DND-41 (cell line): ENCODE measurements at regions not wholly inside any gene's neighbourhood (a gene's known extent, or its start where the extent isn't known, plus 50 kb on each side); places are given as distances from the start of the nearest gene placed in this dataset.

Experiments
- ATAC-seq: fragments of 200-7000 bp; cut with Tn5 transposase; 3 replicates; pipeline ENCODE4 v1.9.1; 2021; ENCODE audit warnings: low read depth; ENCODE audit not compliant: insufficient read depth
- DNase-seq: peaks from one replicate; pipeline ENCODE4 v3.0.0-alpha.2; 2020
- H2AFZ ChIP-seq: 2 replicates; pipeline ENCODE4 v1.6.0; 2012; ENCODE audit warnings: low read depth, low read length
- H3K27ac ChIP-seq: 2 replicates; pipeline ENCODE4 v1.5.1; 2012; ENCODE audit warnings: low read length, inconsistent platforms
- H3K27me3 ChIP-seq: fragments of 200-600 bp; sonication (generic); 2 replicates; pipeline ENCODE4 v1.6.0; 2012; ENCODE audit warnings: low read length, mild to moderate bottlenecking, inconsistent platforms; ENCODE audit not compliant: insufficient read depth, poor library complexity
- H3K36me3 ChIP-seq: 2 replicates; pipeline ENCODE4 v1.5.1; 2012; ENCODE audit warnings: low read length, inconsistent platforms; ENCODE audit not compliant: insufficient read depth
- H3K4me1 ChIP-seq: 2 replicates; pipeline ENCODE4 v1.5.1; 2012; ENCODE audit warnings: mild to moderate bottlenecking, low read length; ENCODE audit not compliant: insufficient read depth
- H3K4me2 ChIP-seq: 2 replicates; pipeline ENCODE4 v1.6.0; 2012; ENCODE audit warnings: mild to moderate bottlenecking, moderate library complexity, low read length, inconsistent platforms; ENCODE audit not compliant: insufficient read depth
- H3K4me3 ChIP-seq, 2 experiments: fragments of 200-600 bp in 1 of 2; shearing (Covaris generic) in 1 of 2; 2 replicates each; pipeline ENCODE4 v1.5.1; 2012 to 2016; ENCODE audit warnings: inconsistent platforms in 2 of 2, low read length in 2 of 2, mild to moderate bottlenecking in 2 of 2, low read depth in 1 of 2, moderate library complexity in 1 of 2
- H3K79me2 ChIP-seq: 2 replicates; pipeline ENCODE4 v1.6.0; 2012; ENCODE audit warnings: low read length, inconsistent platforms; ENCODE audit not compliant: insufficient read depth
- H3K9ac ChIP-seq: 2 replicates; pipeline ENCODE4 v1.6.0; 2012; ENCODE audit warnings: low read depth, mild to moderate bottlenecking, inconsistent platforms, low read length, moderate library complexity
- H3K9me3 ChIP-seq: 2 replicates; pipeline ENCODE4 v1.5.1; 2012; ENCODE audit warnings: low read length, moderate library complexity, mild to moderate bottlenecking, inconsistent platforms; ENCODE audit not compliant: insufficient read depth, severe bottlenecking
- H4K20me1 ChIP-seq: 2 replicates; pipeline ENCODE4 v1.6.0; 2012; ENCODE audit warnings: low read length; ENCODE audit not compliant: insufficient read depth
- CTCF ChIP-seq: IDR thresholded peaks from 2 replicates; pipeline ENCODE4 v1.5.1; 2012; ENCODE audit warnings: borderline replicate concordance, low read length, moderate library complexity, mild to moderate bottlenecking; ENCODE audit not compliant: poor library complexity, severe bottlenecking; ENCODE audit errors: extremely low read depth
- EZH2 ChIP-seq: IDR thresholded peaks from 3 replicates; pipeline ENCODE4 v1.6.1; 2012; ENCODE audit warnings: borderline replicate concordance, low read depth, mild to moderate bottlenecking, moderate library complexity, low read length, inconsistent platforms; ENCODE audit not compliant: severe bottlenecking

- Histone ChIP-seq H3K27ac (no peak overlapping the region), H3K79me2 (no peaks in the 10 kb centered on the region), H3K9me3 (no peaks in the 10 kb centered on the region), H3K4me2 (no peak overlapping the region), H3K27me3 (peaks cover 49% of the 10 kb centered on the region), H3K9ac (no peak overlapping the region), H4K20me1 (no peaks in the 10 kb centered on the region), H3K4me1 (no peaks in the 10 kb centered on the region), H2AFZ (no peak overlapping the region), H3K4me3 (no peak overlapping the region), H3K36me3 (no peaks in the 10 kb centered on the region)
- DNase-seq: no peak
- no peak for ATAC-seq
- TF ChIP-seq CTCF (no peak), EZH2 (no peak)
Measured at GRCh38 chr20:3311623-3312022, 72.6 kb upstream of the SLC4A11 start.

- no peak for DNase-seq
- no peaks in the 10 kb centered on the region for H3K9me3 ChIP-seq
- H3K4me2 ChIP-seq: no peak overlapping the region
- no peaks in the 10 kb centered on the region for H3K36me3 ChIP-seq
- H3K27me3 ChIP-seq: peaks cover 58% of the 10 kb centered on the region
- no peaks in the 10 kb centered on the region for H3K79me2 ChIP-seq
- H3K27ac ChIP-seq: no peak overlapping the region
- no peak overlapping the region for H2AFZ ChIP-seq
- no peak overlapping the region for H3K4me3 ChIP-seq
- TF ChIP-seq CTCF (no peak), EZH2 (no peak)
- H3K4me1 ChIP-seq: no peaks in the 10 kb centered on the region
- no peak for ATAC-seq
- H4K20me1 ChIP-seq: no peaks in the 10 kb centered on the region
- H3K9ac ChIP-seq: no peak overlapping the region
Measured at GRCh38 chr20:3309226-3309625, 70.2 kb upstream of the SLC4A11 start.

- no peak for ATAC-seq
- H3K4me3 ChIP-seq: no peak overlapping the region
- no peaks in the 10 kb centered on the region for H3K9me3 ChIP-seq
- TF ChIP-seq CTCF (no peak), EZH2 (no peak)
- H3K4me1 ChIP-seq: no peaks in the 10 kb centered on the region
- H3K36me3 ChIP-seq: no peaks in the 10 kb centered on the region
- no peaks in the 10 kb centered on the region for H3K79me2 ChIP-seq
- H2AFZ ChIP-seq: no peak overlapping the region
- H3K9ac ChIP-seq: no peak overlapping the region
- peaks cover 43% of the 10 kb centered on the region for H3K27me3 ChIP-seq
- no peak for DNase-seq
- no peak overlapping the region for H3K4me2 ChIP-seq
- H3K27ac ChIP-seq: no peak overlapping the region
- no peaks in the 10 kb centered on the region for H4K20me1 ChIP-seq
Measured at GRCh38 chr20:3307725-3308124, 68.7 kb upstream of the SLC4A11 start.

- no peak for ATAC-seq
- no peaks in the 10 kb centered on the region for H3K79me2 ChIP-seq
- no peak for DNase-seq
- no peak overlapping the region for H3K4me2 ChIP-seq
- no peak overlapping the region for H3K27ac ChIP-seq
- H3K4me1 ChIP-seq: no peaks in the 10 kb centered on the region
- H4K20me1 ChIP-seq: no peaks in the 10 kb centered on the region
- no peak overlapping the region for H3K9ac ChIP-seq
- H3K27me3 ChIP-seq: peaks cover 40% of the 10 kb centered on the region
- H3K36me3 ChIP-seq: no peaks in the 10 kb centered on the region
- TF ChIP-seq CTCF (no peak), EZH2 (no peak)
- no peaks in the 10 kb centered on the region for H3K9me3 ChIP-seq
- H2AFZ ChIP-seq: no peak overlapping the region
- H3K4me3 ChIP-seq: no peak overlapping the region
Measured at GRCh38 chr20:3307078-3307477, 68.1 kb upstream of the SLC4A11 start.
